Small intestine (tissue), 7 donors: ENCODE measurements at regions not wholly inside any gene's neighbourhood (a gene's known extent, or its start where the extent isn't known, plus 50 kb on each side); places are given as distances from the start of the nearest gene placed in this dataset.
A peak's percentile ranks its signal among the peaks of the same experiment; 100 is the strongest.

Experiments used
- DNase-seq, 2 donors: peaks; one replicate each; pipeline versions ENCODE4 v3.0.0 to v3.0.0-alpha.2; 2013
- FAIRE-seq: peaks from 2 replicates; lab custom pipeline; 2012; peaks lifted over from hg19 to GRCh38; lab: Jason Lieb, UNC
- H3K27ac ChIP-seq, 3 donors: one replicate each; pipeline ENCODE4 v1.5.1; 2013; ENCODE audit warnings: low read length in 2 of 3, mild to moderate bottlenecking in 2 of 3, control low read depth in 1 of 3, inconsistent platforms in 1 of 3, low read depth in 1 of 3, moderate library complexity in 1 of 3
- H3K27me3 ChIP-seq, 3 donors: one replicate each; pipeline ENCODE4 v1.6.1; 2013; ENCODE audit warnings: low read length in 3 of 3, inconsistent platforms in 1 of 3; ENCODE audit not compliant: control insufficient read depth in 3 of 3, insufficient read depth in 3 of 3
- H3K36me3 ChIP-seq, 3 donors: one replicate each; pipeline ENCODE4 v1.6.1; 2013; ENCODE audit warnings: low read length in 3 of 3, inconsistent platforms in 1 of 3, low read depth in 1 of 3, mild to moderate bottlenecking in 1 of 3, moderate library complexity in 1 of 3; ENCODE audit not compliant: control insufficient read depth in 3 of 3, insufficient read depth in 2 of 3
- H3K4me1 ChIP-seq, 3 donors: one replicate each; pipeline ENCODE4 v1.6.1; 2013; ENCODE audit warnings: low read length in 2 of 3, inconsistent platforms in 1 of 3, low read depth in 1 of 3, mild to moderate bottlenecking in 1 of 3, moderate library complexity in 1 of 3; ENCODE audit not compliant: control insufficient read depth in 3 of 3, insufficient read depth in 2 of 3
- H3K4me3 ChIP-seq, 3 donors: one replicate each; pipeline ENCODE4 v1.5.1; 2013; ENCODE audit warnings: low read length in 3 of 3, control low read depth in 1 of 3, inconsistent platforms in 1 of 3, low read depth in 1 of 3, mild to moderate bottlenecking in 1 of 3, moderate library complexity in 1 of 3
- H3K9me3 ChIP-seq, 2 donors: one replicate each; pipeline ENCODE4 v1.6.1; 2013; ENCODE audit warnings: low read depth in 1 of 2, low read length in 1 of 2; ENCODE audit not compliant: control insufficient read depth in 2 of 2, insufficient read depth in 1 of 2
- WGBS, 3 donors: extraction: QIAGEN DNeasy Blood & Tissue Kit; methylation state at CpG; one replicate each; pipeline ENCODE4 v1.1.7; 2013; 5-methylcytosine and 5-hydroxymethylcytosine counted together
- donor health status: healthy with polysubstance abuse.
- donor health status: control.
- donor health status: control.
- donor health status: Bipolar disorder and iron deficiency.
- donor health status: healthy.

GRCh38 chr3:72145506-72146380, 360.8 kb upstream of the PROK2 start:
- no peak for FAIRE-seq
- H3K4me1 ChIP-seq: peaks cover 0 to 39% (median 3%) of the 10 kb centered on the region in 3 donors
- H3K27ac ChIP-seq: peak overlapping the region in 1 of 3 donors; percentile 68
- DNase-seq: peak in 1 of 2 donors; percentile 54
- peaks cover 0 to 6% of the 10 kb centered on the region in 2 donors for H3K9me3 ChIP-seq
- H3K36me3 ChIP-seq: no peaks in the 10 kb centered on the region
- H3K27me3 ChIP-seq: no peaks in the 10 kb centered on the region
- WGBS, 3 donors: 70 to 73% (median 73%) methylated on average over 12 of the region's 12 CpGs
- H3K4me3 ChIP-seq: no peak overlapping the region

GRCh38 chr3:72144773-72145505, 360.0 kb upstream of the PROK2 start:
- no peaks in the 10 kb centered on the region for H3K27me3 ChIP-seq
- FAIRE-seq: no peak
- H3K4me1 ChIP-seq: peaks cover 0 to 31% (median 2%) of the 10 kb centered on the region in 3 donors
- WGBS, 3 donors: 22 to 42% (median 23%) methylated on average over 10 of the region's 10 CpGs
- no peak overlapping the region for H3K4me3 ChIP-seq
- peak; percentile 85 to 87 for DNase-seq
- peaks cover 0 to 6% of the 10 kb centered on the region in 2 donors for H3K9me3 ChIP-seq
- no peaks in the 10 kb centered on the region for H3K36me3 ChIP-seq
- H3K27ac ChIP-seq: peak overlapping the region in 1 of 3 donors; percentile 68

DNA sequence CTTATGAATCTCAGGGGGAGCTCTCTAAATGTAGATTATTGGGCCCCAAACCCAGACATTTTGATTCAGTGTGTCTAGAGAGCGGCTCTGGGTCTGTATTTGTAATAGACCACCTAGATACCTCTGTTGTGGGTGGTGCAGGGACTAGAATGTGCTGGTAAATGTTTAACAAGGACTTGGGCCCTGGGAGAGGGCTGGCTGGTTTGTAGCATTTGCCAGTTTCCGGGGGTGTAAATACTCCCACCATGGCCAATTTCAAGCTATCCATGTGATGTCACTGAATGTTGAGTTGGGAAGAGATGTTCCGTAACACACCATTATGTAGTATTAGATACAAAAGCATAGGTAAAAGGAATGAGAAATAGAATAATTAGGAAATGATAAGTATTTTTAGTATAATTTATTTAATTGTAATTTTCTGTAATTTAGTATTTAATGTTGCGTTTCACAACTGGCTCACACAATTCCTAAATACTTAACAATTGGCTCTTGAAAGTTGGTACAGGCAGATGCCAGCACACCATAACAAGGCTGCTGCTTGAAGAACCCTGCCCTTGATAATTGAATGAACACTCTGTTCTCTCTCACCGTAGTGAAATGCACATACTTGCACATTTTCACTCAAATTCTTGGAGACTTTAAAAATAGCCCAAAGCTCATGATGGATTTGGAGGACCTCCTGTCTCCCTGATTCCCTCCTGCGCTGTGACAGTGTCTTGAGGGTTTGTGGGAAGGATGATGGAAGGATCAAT, 359.2 kb upstream of the PROK2 start:
- no peaks in the 10 kb centered on the region for H3K27me3 ChIP-seq
- peaks cover 0 to 30% (median 2%) of the 10 kb centered on the region in 3 donors for H3K4me1 ChIP-seq
- H3K4me3 ChIP-seq: no peak overlapping the region
- FAIRE-seq (no peak), DNase-seq (peak in 1 of 2 donors; percentile 10)
- H3K27ac ChIP-seq: peak overlapping the region in 1 of 3 donors; percentile 68
- H3K36me3 ChIP-seq: no peaks in the 10 kb centered on the region
- 52 to 69% (median 63%) methylated on average over 6 of the region's 6 CpGs for WGBS, 3 donors
- peaks cover 0 to 6% of the 10 kb centered on the region in 2 donors for H3K9me3 ChIP-seq

DNA sequence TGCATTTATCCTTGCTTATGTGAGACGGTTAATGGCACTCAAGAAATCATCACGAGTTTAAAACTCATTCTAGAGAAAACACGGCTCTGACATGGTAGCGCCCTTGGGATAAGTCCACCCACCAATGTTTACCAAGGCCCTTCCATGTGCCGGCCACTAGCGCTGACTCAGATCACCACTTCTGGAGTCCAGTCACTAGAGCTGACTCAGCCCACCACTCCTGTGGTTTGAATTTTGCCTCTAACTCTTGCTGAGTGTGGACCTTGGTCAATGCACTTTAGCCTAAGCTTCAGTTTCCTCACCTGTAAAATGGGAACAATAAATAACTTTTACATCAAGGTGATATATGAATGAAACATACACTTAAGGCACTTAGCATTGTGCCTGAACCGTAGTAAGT, 358.4 kb upstream of the PROK2 start:
- no peak for DNase-seq
- Histone ChIP-seq H3K4me3 (no peak overlapping the region), H3K4me1 (peaks cover 0 to 30% (median 2%) of the 10 kb centered on the region in 3 donors), H3K9me3 (peaks cover 0 to 6% of the 10 kb centered on the region in 2 donors), H3K36me3 (no peaks in the 10 kb centered on the region), H3K27ac (no peak overlapping the region), H3K27me3 (no peaks in the 10 kb centered on the region)
- 89 to 95% (median 93%) methylated on average over 7 of the region's 7 CpGs for WGBS, 3 donors
- no peak for FAIRE-seq

DNA sequence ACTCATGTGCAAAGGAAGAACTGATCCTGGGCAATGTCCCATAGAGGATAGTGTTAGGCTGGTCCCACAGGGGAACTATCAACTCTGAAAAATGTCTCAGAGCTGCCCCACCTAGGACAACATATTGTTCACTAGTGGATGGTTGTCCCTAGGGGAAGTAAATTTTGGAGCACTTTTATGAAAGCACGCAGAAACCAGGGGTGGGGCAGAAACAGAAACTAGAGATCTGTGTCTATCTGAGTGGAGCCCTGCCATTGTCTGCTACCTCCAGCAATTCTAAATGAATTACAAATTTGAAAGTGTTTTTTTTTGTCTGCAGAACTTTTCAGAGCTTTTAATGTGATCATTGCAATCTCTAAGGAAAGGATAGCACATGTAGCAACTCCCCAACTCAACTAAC, 357.1 kb upstream of the PROK2 start:
- peaks cover 0 to 6% of the 10 kb centered on the region in 2 donors for H3K9me3 ChIP-seq
- H3K4me1 ChIP-seq: peaks cover 0 to 30% (median 2%) of the 10 kb centered on the region in 3 donors
- WGBS, 3 donors: 25 to 48% (median 46%) methylated on average over 1 of the region's 1 CpG
- FAIRE-seq (no peak), DNase-seq (no peak)
- no peak overlapping the region for H3K27ac ChIP-seq
- no peaks in the 10 kb centered on the region for H3K36me3 ChIP-seq
- no peaks in the 10 kb centered on the region for H3K27me3 ChIP-seq
- no peak overlapping the region for H3K4me3 ChIP-seq

DNA sequence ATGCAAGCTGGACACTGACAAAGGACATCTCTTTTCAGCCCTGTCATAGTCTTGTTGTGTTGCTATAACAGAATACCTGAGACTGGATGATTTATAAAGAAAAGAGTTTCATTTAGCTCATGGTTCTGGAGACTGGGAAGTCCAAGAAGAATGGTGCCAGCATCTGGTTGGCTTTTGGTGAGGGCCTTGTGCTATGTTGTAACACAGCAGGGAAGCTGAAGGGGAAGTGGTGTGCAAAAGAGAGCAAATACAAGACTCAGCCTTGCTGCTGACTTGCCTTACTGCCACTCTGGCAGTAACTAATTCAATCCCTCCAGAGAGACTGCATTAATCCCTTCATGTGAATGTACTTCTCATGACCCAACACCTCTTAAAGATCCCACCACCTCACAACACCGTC, 356.3 kb upstream of the PROK2 start:
- H3K4me3 ChIP-seq: no peak overlapping the region
- no peaks in the 10 kb centered on the region for H3K27me3 ChIP-seq
- H3K4me1 ChIP-seq: peaks cover 0 to 26% (median 2%) of the 10 kb centered on the region in 3 donors
- peaks cover 0 to 6% of the 10 kb centered on the region in 2 donors for H3K9me3 ChIP-seq
- no peak for FAIRE-seq
- no peak for DNase-seq
- 88 to 97% (median 95%) methylated on average over 1 of the region's 1 CpG for WGBS, 3 donors
- no peaks in the 10 kb centered on the region for H3K36me3 ChIP-seq
- no peak overlapping the region for H3K27ac ChIP-seq

DNA sequence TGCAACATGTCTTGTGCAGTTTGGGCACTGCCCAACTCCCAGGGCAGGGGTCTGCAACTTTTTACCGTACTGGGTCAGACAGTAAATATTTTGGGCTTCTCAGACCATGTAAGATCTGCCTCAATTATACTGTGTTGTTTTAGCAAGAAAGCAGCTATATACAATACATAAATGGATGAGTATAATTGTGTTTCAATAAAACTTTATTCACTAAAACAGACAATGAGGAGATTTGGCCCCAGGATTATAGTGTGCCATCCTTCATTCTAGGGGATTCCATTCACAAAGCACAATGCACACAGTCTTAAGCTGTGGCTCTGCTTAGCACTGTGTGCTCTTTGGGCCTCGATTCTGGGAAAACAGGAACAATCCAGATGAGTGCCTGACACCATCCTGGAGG, 354.4 kb upstream of the PROK2 start:
- Histone ChIP-seq H3K27me3 (no peaks in the 10 kb centered on the region), H3K9me3 (peaks cover 0 to 6% of the 10 kb centered on the region in 2 donors), H3K36me3 (no peaks in the 10 kb centered on the region), H3K4me1 (peaks cover 0 to 7% (median 0%) of the 10 kb centered on the region in 3 donors), H3K27ac (no peak overlapping the region), H3K4me3 (no peak overlapping the region)
- FAIRE-seq (no peak), DNase-seq (no peak)
- 89 to 91% (median 90%) methylated on average over 2 of the region's 2 CpGs for WGBS, 3 donors
